ENCODE measurements at regions not wholly inside any gene's neighbourhood (a gene's known extent, or its start where the extent isn't known, plus 50 kb on each side); places are given as distances from the start of the nearest gene placed in this dataset.
A peak's percentile ranks its signal among the peaks of the same experiment; 100 is the strongest.

DNA sequence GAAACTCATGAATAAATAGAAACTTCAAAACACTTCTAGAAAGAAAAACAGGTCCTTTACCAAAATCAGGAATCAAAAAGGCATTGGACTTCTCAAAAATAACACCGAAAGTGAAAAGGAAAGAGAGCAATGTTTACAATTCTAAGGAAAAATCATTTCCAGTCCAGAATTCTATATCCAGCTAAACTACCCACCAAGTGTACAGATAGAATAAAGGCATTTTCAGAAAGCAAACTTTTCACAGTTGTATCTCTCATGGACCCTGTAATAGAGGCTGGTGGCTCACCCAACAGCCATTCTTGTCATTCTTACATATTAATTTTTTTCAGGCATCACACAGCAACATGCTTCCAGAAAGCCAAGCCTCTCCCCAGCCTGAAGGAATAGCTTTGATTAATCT, 63.7 kb downstream of the FOXD1 start:
- TF ChIP-seq Cebpa-rat (IDR thresholded peaks at IDR 0.05), result no peak
- Histone ChIP-seq H3K4me3 (0 out of 2 replicates have a peak overlapping the region, but pooled peaks have one; percentile 9), H3K4me2 (no peak overlapping the region), H3K27ac (no peak overlapping the region), H3K4me1 (peaks cover 25% of the 10 kb centered on the region), H3K9ac (no peak overlapping the region), H4K20me1 (peaks cover 13% of the 10 kb centered on the region), H3K9me3 (peaks cover 58% of the 10 kb centered on the region), H3K36me3 (no peaks in the 10 kb centered on the region; the same call in 1 of the 2 replicates), H3K27me3 (no peaks in the 10 kb centered on the region)

DNA sequence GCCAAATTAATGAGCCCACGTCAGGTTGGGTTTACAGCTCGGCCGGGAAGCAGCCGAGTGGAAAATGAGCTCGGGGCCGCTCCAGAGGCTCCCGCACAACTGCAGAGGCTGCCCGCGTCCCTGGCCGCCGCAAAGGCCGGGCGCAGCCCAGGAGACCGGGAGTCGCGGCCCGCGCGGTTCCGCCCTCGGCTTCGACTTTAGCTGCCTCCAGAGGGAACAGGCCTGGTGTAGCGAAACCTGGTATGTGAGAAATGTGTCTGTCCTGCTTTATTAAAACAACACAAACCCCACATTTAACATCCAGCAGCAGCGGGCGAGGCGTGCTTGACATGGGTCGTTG, 66.2 kb downstream of the FOXD1 start:
- Histone ChIP-seq H3K9ac (no peak overlapping the region), H3K36me3 (no peaks in the 10 kb centered on the region; the same call in 1 of the 2 replicates), H3K4me3 (0 out of 2 replicates have a peak overlapping the region, but pooled peaks have one; percentile 12), H3K4me2 (no peak overlapping the region), H3K27ac (no peak overlapping the region), H3K9me3 (peaks cover 58% of the 10 kb centered on the region), H4K20me1 (peaks cover 3% of the 10 kb centered on the region), H3K27me3 (no peaks in the 10 kb centered on the region), H3K4me1 (peaks cover 13% of the 10 kb centered on the region)
- no peak for TF ChIP-seq Cebpa-rat (IDR thresholded peaks at IDR 0.05)

DNA sequence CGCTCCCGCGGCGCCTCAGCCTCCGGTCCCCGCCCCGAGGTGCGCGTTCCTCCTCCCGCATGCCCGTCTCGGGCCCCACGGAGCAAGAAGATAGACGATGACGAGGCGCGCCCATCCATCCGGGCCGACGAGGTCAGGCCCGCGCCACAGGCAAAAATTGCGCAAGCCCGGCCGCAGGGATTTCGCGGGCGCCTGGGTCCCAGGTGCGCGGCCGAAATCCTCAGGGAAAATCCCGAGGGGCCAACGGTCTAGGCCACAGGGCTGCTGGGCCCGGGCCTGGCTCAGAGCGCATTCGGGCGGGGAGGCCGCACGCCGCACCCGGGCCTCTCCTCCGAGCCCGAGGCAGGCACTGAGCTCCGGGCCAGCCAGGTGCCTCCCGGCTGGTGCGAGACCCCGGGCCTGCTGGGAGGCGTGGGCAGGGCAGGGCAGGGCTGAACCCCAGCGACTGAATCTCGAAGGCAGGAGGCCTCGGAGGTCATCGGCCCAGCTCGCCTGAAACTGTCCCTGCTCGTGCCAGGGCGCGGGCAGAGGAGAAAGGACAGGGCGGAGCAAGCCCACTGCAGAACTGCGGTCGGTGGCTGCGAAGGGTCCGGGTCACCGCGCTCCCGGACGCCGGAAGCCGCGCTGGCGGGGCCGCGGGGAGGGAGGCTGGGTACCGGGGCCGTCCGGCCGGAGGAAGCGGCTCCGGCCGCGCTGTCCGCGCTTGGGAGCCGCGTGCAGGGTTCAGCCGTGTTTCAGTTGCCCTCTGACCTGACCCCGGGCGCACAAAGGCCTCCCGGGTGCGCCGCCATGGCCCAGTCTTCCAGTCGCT, 66.8 kb downstream of the FOXD1 start:
- no peak overlapping the region for H3K4me2 ChIP-seq
- peak overlapping the region; percentile 12; the same call in 1 of the 2 replicates for H3K4me3 ChIP-seq
- no peak overlapping the region for H3K27ac ChIP-seq
- H3K36me3 ChIP-seq, result no peaks in the 10 kb centered on the region; the same call in 1 of the 2 replicates
- H3K9me3 ChIP-seq, result peaks cover 58% of the 10 kb centered on the region
- no peak overlapping the region for H3K9ac ChIP-seq
- H3K27me3 ChIP-seq, result no peaks in the 10 kb centered on the region
- H4K20me1 ChIP-seq, result no peaks in the 10 kb centered on the region
- TF ChIP-seq Cebpa-rat (IDR thresholded peaks at IDR 0.05), result no peak
- peaks cover 7% of the 10 kb centered on the region for H3K4me1 ChIP-seq

DNA sequence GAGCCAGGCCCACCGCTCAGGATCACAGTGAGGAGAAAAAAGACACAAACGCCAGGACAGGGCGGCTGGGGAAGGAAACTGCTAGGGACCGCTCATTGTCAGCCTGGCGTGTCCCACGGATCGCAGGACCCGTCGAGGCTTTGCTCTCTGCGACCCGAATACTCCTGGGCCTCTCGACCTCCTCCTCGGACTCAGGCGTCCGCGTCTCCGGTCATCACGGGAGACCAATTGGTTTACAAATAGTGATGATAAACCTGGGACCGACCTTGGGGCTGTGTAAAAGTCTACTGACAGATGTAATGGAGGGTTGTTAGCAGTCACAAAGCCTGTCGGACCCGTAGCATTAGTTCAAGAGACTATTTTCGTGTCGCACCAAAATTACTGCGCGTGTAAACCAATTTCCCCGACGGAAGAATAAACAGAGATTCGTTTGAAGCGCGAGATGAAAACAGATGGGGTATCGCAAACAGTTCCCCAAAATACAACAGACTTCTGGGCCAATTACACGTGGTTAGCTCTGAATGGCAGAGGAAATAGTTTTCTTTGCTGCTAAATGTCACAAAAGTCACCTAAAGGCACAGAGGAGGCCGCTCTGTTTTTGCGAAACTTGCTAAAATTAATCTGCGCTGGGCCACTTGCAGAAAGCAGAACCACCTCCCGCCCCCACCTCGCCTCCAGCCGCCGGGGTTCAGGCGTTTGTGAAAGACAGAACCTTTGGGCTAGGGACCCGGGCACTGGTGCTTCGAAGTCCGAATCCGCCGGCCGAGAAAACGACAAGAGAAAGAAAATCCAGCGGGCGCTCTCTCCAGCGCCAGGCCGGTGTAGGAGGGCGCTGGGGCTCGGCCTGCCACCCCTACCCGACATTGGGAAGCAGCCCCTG, 67.6 kb downstream of the FOXD1 start:
- no peak overlapping the region for H3K4me3 ChIP-seq
- H3K4me2 ChIP-seq, result no peak overlapping the region
- no peaks in the 10 kb centered on the region for H4K20me1 ChIP-seq
- H3K27me3 ChIP-seq, result no peaks in the 10 kb centered on the region
- no peak overlapping the region for H3K9ac ChIP-seq
- no peak for TF ChIP-seq Cebpa-rat (IDR thresholded peaks at IDR 0.05)
- H3K4me1 ChIP-seq, result no peaks in the 10 kb centered on the region
- H3K27ac ChIP-seq, result no peak overlapping the region
- H3K36me3 ChIP-seq, result no peaks in the 10 kb centered on the region; the same call in 1 of the 2 replicates
- H3K9me3 ChIP-seq, result peaks cover 58% of the 10 kb centered on the region

DNA sequence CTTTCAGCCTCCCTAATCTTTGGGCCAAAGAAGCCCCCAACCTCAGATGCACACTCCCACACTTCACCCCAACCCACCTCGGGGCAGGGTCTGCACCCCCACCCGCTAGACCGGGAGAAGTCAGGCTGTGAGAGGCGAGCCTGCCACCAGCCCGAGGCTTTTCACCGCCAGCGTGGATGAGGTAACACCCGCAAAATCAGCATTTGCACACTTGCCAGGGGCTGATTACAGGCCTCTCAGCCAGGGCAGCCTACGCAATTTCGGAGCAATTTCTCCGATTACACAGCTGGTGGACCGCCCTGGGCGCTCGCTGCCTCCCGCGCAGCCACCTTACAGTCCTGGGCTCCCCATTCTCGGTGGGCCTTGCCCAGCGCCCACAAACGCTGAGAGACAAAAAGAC, 68.5 kb downstream of the FOXD1 start:
- no peak overlapping the region for H3K4me3 ChIP-seq
- no peak for TF ChIP-seq Cebpa-rat (IDR thresholded peaks at IDR 0.05)
- H4K20me1 ChIP-seq, result no peaks in the 10 kb centered on the region
- peaks cover 49% of the 10 kb centered on the region for H3K9me3 ChIP-seq
- no peaks in the 10 kb centered on the region for H3K27me3 ChIP-seq
- no peak overlapping the region for H3K4me2 ChIP-seq
- no peaks in the 10 kb centered on the region; the same call in 1 of the 2 replicates for H3K36me3 ChIP-seq
- no peak overlapping the region for H3K9ac ChIP-seq
- no peaks in the 10 kb centered on the region for H3K4me1 ChIP-seq
- H3K27ac ChIP-seq, result no peak overlapping the region

DNA sequence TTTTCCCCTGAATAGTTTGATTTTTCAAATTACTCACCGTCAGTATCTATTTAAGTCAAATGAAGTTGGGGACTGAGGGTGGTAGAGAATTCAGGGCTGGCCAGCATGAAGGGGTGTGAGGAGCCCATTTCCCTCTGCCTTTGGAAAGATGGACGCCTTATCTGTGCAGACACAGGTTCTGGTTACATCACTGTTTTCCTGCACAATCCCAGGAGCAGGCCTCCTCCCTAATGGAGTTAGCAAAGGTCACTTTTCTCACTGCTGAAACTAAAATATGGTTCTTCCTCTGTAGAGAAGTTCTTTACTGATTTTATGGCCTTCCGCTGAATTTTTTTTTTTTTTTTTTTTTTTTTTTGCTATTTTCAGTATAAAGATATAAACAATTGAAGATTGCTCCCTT, 69.1 kb downstream of the FOXD1 start:
- H3K4me2 ChIP-seq, result no peak overlapping the region
- no peak overlapping the region for H3K4me3 ChIP-seq

DNA sequence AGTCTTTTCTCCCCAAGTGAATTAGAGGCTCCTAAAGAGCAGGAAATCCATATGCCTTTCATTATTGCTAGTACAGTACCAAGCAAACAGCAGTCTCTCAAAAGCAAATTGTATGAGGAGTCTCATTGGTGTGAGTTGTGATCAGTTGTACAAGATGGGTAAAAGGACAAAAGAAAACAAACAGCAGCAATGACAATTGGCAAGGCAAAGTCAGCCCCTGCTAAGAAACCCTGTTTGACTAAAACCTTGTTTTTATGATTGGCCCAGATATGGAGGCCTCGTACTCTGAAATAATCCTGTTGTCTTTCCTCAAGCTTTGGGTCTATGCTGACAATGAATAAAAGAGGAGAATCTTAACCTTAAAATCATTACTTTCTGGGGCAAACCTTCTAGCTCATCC, 69.8 kb downstream of the FOXD1 start:
- no peak overlapping the region for H3K4me3 ChIP-seq
- no peaks in the 10 kb centered on the region for H3K4me1 ChIP-seq
- H3K27ac ChIP-seq, result no peak overlapping the region
- no peaks in the 10 kb centered on the region for H4K20me1 ChIP-seq
- no peak overlapping the region for H3K4me2 ChIP-seq
- no peak for TF ChIP-seq Cebpa-rat (IDR thresholded peaks at IDR 0.05)
- no peaks in the 10 kb centered on the region for H3K27me3 ChIP-seq
- H3K9ac ChIP-seq, result no peak overlapping the region
- peaks cover 39% of the 10 kb centered on the region for H3K9me3 ChIP-seq
- no peaks in the 10 kb centered on the region; the same call in 1 of the 2 replicates for H3K36me3 ChIP-seq

More for the DNA sequence above, 69.1 kb downstream of the FOXD1 start:
- H4K20me1 ChIP-seq, result no peaks in the 10 kb centered on the region
- no peak overlapping the region for H3K9ac ChIP-seq
- H3K9me3 ChIP-seq, result peaks cover 43% of the 10 kb centered on the region
- no peak for TF ChIP-seq Cebpa-rat (IDR thresholded peaks at IDR 0.05)
- H3K4me1 ChIP-seq, result no peaks in the 10 kb centered on the region
- no peaks in the 10 kb centered on the region; the same call in 1 of the 2 replicates for H3K36me3 ChIP-seq
- no peaks in the 10 kb centered on the region for H3K27me3 ChIP-seq
- no peak overlapping the region for H3K27ac ChIP-seq

DNA sequence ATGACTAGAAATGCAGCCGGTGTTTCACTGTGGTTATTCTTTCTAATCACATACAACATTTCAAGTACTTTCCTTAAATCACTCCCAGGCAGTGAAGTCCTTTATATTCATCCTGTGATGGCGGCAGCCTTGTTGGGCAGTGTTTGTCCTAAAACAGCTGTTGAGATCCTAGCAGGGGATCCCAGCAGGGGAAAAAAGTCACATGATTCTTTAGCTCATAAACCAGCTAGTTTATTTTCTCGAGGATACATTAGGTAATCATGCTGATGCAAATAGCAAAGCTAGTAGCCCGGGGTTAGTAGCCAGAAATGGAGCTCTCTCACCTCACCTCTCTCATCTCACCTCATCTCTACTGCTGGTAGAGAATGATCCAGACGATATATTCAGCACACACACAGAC, 70.5 kb downstream of the FOXD1 start:
- Histone ChIP-seq H3K9ac (no peak overlapping the region), H3K36me3 (no peaks in the 10 kb centered on the region; the same call in 1 of the 2 replicates), H3K27ac (no peak overlapping the region), H3K27me3 (no peaks in the 10 kb centered on the region), H4K20me1 (no peaks in the 10 kb centered on the region), H3K4me3 (no peak overlapping the region), H3K4me1 (no peaks in the 10 kb centered on the region), H3K9me3 (peaks cover 32% of the 10 kb centered on the region), H3K4me2 (no peak overlapping the region)
- no peak for TF ChIP-seq Cebpa-rat (IDR thresholded peaks at IDR 0.05)

DNA sequence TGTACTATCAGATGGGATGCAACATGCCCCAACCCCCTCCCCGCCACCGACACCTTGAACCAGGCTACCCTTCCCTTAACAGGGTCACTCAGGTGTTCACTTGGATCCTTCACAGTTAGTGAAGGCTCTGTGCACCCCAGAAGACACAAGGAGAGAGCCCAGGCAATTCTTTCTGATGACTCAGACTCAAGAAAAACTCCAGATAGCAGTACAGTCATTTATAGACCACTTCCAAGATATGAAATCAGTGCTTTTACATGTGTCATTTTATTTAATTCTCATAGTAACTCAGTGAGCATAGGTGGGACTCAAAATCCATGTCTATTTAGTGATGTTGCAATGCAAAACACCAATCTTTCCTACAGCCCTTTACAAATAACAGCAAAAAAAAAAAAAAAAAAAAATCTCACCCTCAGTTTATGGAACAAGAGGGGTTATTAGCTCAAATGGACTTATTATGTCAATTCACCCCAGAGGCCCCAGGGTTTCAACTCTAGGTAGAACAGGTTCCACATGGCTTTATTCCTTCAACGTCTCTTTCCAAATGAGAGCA, 71.9 kb downstream of the FOXD1 start:
- H3K4me3 ChIP-seq, result no peak overlapping the region
- no peaks in the 10 kb centered on the region for H4K20me1 ChIP-seq
- H3K27ac ChIP-seq, result no peak overlapping the region
- no peak for TF ChIP-seq Cebpa-rat (IDR thresholded peaks at IDR 0.05)
- no peaks in the 10 kb centered on the region for H3K36me3 ChIP-seq
- H3K9me3 ChIP-seq, result peaks cover 18% of the 10 kb centered on the region
- no peak overlapping the region for H3K4me2 ChIP-seq
- no peaks in the 10 kb centered on the region for H3K4me1 ChIP-seq
- H3K9ac ChIP-seq, result no peak overlapping the region
- H3K27me3 ChIP-seq, result no peaks in the 10 kb centered on the region
